SK-N-MC (cell line): ENCODE measurements at regions not wholly inside any gene's neighbourhood (a gene's known extent, or its start where the extent isn't known, plus 50 kb on each side); places are given as distances from the start of the nearest gene placed in this dataset.

Experiments used
- EZH2 ChIP-seq: fragments of 200-600 bp; sonication (generic); IDR thresholded peaks from one replicate; pipeline ENCODE4 v1.6.1; 2017; ENCODE audit warnings: antibody characterized with exemption
- POLR2AphosphoS5 ChIP-seq: IDR thresholded peaks from 2 replicates; pipeline ENCODE4 v1.6.1; 2012; ENCODE audit warnings: mild to moderate bottlenecking, low read depth, low read length, borderline replicate concordance

- TF ChIP-seq POLR2AphosphoS5, result no peak
- no peak for TF ChIP-seq EZH2
These were observed 113.0 kb downstream of the TBC1D30 start for GRCh38 chr12:64937452-64937851.
